ENCODE measurements at regions not wholly inside any gene's neighbourhood (a gene's known extent, or its start where the extent isn't known, plus 50 kb on each side); places are given as distances from the start of the nearest gene placed in this dataset.

GRCh38 chr2:53490659-53491058 lies 276.9 kb upstream of the CHAC2 start:
- POLR2A ChIA-PET: no interaction called here
- H3K27ac ChIP-seq (ENCODE audit: control insufficient read depth, insufficient read depth): no peak overlapping the region
- H3K4me3 ChIP-seq: no peak overlapping the region
- BruUV-seq (replicated peaks): no TSS peak
- CTCF ChIA-PET: no interaction called here
- RAD21 ChIA-PET (ENCODE audit: unreplicated experiment): no interaction called here
- SMC1A ChIA-PET (ENCODE audit: uncharacterized antibody, unreplicated experiment): no interaction called here
- H3K9ac ChIP-seq (ENCODE audit: control insufficient read depth, insufficient read depth, low read length): no peak overlapping the region
- WGBS (ENCODE audit: insufficient coverage, insufficient replicate concordance, low lambda C conversion rate, missing lambda C conversion rate): 0% methylated on average over 5 of the region's 5 CpGs
- intact Hi-C loops (cut with micrococcal nuclease; ENCODE audit: unreplicated experiment) (no loop called here), in situ Hi-C loops (cut with MboI) (no loop called here)
- H3K4me1 ChIP-seq (ENCODE audit: control insufficient read depth, insufficient read depth, low read length): no peaks in the 10 kb centered on the region
- TF ChIP-seq, protein P1, sequence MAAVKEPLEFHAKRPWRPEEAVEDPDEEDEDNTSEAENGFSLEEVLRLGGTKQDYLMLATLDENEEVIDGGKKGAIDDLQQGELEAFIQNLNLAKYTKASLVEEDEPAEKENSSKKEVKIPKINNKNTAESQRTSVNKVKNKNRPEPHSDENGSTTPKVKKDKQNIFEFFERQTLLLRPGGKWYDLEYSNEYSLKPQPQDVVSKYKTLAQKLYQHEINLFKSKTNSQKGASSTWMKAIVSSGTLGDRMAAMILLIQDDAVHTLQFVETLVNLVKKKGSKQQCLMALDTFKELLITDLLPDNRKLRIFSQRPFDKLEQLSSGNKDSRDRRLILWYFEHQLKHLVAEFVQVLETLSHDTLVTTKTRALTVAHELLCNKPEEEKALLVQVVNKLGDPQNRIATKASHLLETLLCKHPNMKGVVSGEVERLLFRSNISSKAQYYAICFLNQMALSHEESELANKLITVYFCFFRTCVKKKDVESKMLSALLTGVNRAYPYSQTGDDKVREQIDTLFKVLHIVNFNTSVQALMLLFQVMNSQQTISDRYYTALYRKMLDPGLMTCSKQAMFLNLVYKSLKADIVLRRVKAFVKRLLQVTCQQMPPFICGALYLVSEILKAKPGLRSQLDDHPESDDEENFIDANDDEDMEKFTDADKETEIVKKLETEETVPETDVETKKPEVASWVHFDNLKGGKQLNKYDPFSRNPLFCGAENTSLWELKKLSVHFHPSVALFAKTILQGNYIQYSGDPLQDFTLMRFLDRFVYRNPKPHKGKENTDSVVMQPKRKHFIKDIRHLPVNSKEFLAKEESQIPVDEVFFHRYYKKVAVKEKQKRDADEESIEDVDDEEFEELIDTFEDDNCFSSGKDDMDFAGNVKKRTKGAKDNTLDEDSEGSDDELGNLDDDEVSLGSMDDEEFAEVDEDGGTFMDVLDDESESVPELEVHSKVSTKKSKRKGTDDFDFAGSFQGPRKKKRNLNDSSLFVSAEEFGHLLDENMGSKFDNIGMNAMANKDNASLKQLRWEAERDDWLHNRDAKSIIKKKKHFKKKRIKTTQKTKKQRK (IDR thresholded peaks at IDR 0.05; ENCODE audit: low read depth, low read length): no peak
- TF ChIP-seq MLLT1 (IDR thresholded peaks at IDR 0.05) (no peak), STAT1 (conservative IDR thresholded peaks at IDR 0.05) (no peak), EGR1 (IDR thresholded peaks at IDR 0.05; ENCODE audit: borderline replicate concordance in 1 of 2, low read depth in 2 of 2, low read length in 2 of 2) (no peak), BCL11A (IDR thresholded peaks at IDR 0.05; ENCODE audit: low read depth, low read length) (no peak), RAD21 (IDR thresholded peaks at IDR 0.05; ENCODE audit: insufficient read depth, low read depth, low read length) (no peak), LARP7 (IDR thresholded peaks at IDR 0.05) (no peak), PKNOX1 (IDR thresholded peaks at IDR 0.05) (no peak), ZNF274 (IDR thresholded peaks at IDR 0.05; ENCODE audit: insufficient read depth, insufficient read length) (no peak), HCFC1 (IDR thresholded peaks at IDR 0.05; ENCODE audit: low read length) (no peak), RBBP5 (conservative IDR thresholded peaks at IDR 0.05) (no peak), GATAD2B (conservative IDR thresholded peaks at IDR 0.05; ENCODE audit: low read depth) (no peak), IRF4 (IDR thresholded peaks at IDR 0.05; ENCODE audit: low read depth, low read length) (no peak), ATF2 (IDR thresholded peaks at IDR 0.05; ENCODE audit: low read length) (no peak), ETV6 (conservative IDR thresholded peaks at IDR 0.05 in 1 of 2, IDR thresholded peaks at IDR 0.05 in 1 of 2; ENCODE audit: borderline replicate concordance in 1 of 2, low read depth in 1 of 2) (no peak)
- TF ChIP-seq, protein P2, sequence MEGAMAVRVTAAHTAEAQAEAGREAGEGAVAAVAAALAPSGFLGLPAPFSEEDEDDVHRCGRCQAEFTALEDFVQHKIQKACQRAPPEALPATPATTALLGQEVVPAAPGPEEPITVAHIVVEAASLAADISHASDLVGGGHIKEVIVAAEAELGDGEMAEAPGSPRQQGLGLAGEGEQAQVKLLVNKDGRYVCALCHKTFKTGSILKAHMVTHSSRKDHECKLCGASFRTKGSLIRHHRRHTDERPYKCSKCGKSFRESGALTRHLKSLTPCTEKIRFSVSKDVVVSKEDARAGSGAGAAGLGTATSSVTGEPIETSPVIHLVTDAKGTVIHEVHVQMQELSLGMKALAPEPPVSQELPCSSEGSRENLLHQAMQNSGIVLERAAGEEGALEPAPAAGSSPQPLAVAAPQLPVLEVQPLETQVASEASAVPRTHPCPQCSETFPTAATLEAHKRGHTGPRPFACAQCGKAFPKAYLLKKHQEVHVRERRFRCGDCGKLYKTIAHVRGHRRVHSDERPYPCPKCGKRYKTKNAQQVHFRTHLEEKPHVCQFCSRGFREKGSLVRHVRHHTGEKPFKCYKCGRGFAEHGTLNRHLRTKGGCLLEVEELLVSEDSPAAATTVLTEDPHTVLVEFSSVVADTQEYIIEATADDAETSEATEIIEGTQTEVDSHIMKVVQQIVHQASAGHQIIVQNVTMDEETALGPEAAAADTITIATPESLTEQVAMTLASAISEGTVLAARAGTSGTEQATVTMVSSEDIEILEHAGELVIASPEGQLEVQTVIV (IDR thresholded peaks at IDR 0.05; ENCODE audit: borderline replicate concordance, partially characterized antibody): no peak
- no peaks in the 10 kb centered on the region for H3K79me2 ChIP-seq (ENCODE audit: control insufficient read depth, insufficient read depth, low read length)
- H3K9me3 ChIP-seq (replicated peaks; ENCODE audit: control insufficient read depth, insufficient read depth, low read length): no peaks in the 10 kb centered on the region
- no peak for ATAC-seq
- no peak for DNase-seq (ENCODE audit: low read depth, low spot score)
- H3K4me2 ChIP-seq (ENCODE audit: control insufficient read depth, insufficient read depth): no peak overlapping the region
- no peak for FAIRE-seq
- no peak overlapping the region for H2AFZ ChIP-seq (ENCODE audit: control insufficient read depth, low read depth, low read length)
- no peaks in the 10 kb centered on the region for H3K27me3 ChIP-seq (replicated peaks in 1 of 2; ENCODE audit: control insufficient read depth in 2 of 2, insufficient read depth in 2 of 2, low read length in 1 of 2)
- no peaks in the 10 kb centered on the region for H3K36me3 ChIP-seq (ENCODE audit: control insufficient read depth in 2 of 2, insufficient read depth in 2 of 2, low read length in 1 of 2)
- H4K20me1 ChIP-seq (ENCODE audit: control insufficient read depth, insufficient read depth): no peaks in the 10 kb centered on the region
